HG03045 (cell line): ENCODE measurements at regions not wholly inside any gene's neighbourhood (a gene's known extent, or its start where the extent isn't known, plus 50 kb on each side); places are given as distances from the start of the nearest gene placed in this dataset.
"Not testable (repeated sequence)": the region's sequence is repeated elsewhere in the genome, so short reads cannot be mapped to it uniquely, and the experiment has no call there.

Experiments
- ATAC-seq: cut with Tn5 transposase; IDR thresholded peaks from one replicate; pipeline ENCODE4 v1.9.1; 2021; ENCODE audit warnings: mild to moderate bottlenecking, moderate library complexity; ENCODE audit not compliant: unreplicated experiment

GRCh38 chr6:168916576-168917211 is 337.0 kb downstream of the THBS2 start:
- ATAC-seq: no peak

DNA sequence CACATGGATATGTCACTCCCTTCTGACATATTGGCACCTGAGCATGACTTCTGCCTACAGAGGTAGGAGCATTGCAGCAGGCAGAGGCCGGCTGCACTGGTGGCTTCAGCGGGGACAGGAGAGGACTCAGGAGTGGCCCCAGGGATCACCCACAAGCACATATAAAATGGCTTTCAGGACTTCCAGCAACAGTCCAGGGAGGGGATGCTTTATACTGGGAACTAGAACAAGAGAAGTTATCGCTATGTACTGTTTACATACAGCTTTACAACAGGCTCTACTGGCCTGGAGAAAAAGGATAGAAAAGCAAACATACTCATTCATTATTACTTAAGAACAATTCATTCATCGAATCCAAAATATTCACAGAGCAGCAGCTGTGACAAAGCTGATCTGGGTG is 337.8 kb downstream of the THBS2 start:
- ATAC-seq: no peak

- no peak for ATAC-seq
Measured at GRCh38 chr6:168915242-168915641, 338.4 kb downstream of the THBS2 start.

GRCh38 chr6:168913866-168914469 is 339.7 kb downstream of the THBS2 start:
- no peak for ATAC-seq

DNA sequence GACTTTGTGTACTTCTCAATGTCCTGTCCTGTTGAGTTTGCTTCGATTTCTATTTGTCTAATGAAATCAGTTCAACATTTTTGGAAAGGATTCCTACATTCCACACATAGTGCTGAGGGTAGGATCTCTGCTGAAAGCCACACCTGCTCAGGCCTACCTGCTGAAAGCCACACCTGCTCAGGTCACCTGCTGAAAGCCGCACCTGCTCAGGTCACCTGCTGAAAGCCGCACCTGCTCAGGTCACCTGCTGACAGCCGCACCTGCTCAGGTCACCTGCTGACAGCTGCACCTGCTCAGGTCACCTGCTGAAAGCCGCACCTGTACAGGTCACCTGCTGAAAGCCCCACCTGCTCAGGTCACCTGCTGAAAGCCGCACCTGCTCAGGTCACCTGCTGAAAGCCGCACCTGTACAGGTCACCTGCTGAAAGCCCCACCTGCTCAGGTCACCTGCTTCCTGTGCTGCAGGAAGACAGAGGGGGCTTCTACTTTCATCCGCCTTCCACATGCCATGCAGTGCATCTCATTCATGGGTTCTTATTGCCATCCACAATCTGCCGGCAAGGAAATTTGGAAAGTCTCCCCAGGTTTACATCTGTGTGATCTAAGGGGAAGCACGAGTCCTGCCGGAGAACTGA is 340.3 kb downstream of the THBS2 start:
- ATAC-seq: not testable (repeated sequence)

DNA sequence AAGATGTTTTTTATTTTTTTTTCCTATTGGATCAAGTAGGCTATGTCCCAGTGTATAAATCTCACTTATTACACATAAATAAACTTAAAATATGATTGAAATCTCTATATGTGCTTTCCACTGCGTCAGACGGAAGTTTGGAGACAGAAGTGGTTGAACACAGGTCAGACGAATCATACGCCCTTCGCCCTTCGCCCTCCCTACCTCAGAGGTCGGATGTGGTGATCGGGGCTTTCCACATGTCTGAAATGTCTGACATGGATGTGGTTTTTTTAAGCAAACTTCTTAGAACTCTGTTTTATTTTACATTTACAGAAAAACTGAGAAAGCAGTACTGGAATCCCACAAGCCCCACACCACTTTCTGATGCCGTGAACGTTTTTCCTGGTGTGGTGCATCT is 344.4 kb downstream of the THBS2 start:
- no peak for ATAC-seq

GRCh38 chr6:168908887-168909286 is 344.8 kb downstream of the THBS2 start:
- no peak for ATAC-seq

- ATAC-seq: no peak
Measured at GRCh38 chr6:168908166-168908565, 345.5 kb downstream of the THBS2 start.

DNA sequence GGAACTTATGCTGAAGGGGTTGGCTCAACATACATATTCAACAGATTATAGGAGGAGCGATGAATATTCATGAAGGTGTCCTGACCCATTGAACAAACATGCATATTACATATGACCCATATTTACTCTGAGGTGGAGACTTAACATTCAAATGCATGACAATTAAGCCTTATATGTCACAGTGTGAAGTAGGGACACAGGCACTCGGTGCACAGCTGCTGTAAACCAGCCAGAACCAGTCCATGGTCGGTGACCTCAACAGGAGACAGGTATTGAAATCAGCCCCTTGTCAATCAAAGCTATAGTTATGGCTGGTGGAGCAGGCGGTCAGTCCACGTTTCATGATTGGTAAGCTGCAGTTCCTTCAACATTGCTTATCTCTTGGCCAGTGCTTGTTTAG is 347.3 kb downstream of the THBS2 start:
- ATAC-seq: no peak

- no peak for ATAC-seq
Measured at GRCh38 chr6:168905451-168906090, 348.1 kb downstream of the THBS2 start.

DNA sequence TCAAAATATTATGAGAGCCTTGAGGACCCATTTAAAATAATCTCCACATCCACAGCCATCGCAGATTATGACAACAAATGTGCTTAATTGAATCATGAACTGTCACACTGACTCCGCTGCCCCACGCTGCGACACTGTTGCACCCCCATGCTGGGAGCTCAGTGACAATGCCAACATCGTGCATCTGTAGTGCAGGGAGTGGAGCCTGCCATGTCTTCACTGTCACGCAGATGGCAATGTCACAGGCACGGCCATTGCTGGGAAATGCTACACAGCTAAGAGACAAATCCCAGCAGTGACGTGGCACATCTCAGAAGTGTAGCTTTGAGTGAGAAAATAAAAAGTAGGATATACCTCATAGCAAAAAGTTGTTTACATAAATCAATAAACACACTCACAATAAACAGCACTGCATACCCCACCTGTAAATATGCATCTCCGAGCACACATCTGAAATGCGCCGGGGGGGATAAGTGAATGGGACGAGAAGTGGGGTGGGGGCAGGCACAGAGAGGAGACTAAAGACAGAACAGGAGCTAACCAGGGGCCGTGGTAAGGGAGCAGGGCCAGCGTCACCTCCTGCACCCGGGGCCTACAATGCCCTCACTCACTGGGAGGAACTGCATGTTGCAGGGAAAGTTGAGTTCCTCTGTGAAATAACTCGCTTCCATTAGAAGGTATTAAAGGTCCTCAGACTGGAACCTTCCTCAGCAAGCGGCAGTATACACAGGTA is 349.9 kb downstream of the THBS2 start:
- no peak for ATAC-seq

DNA sequence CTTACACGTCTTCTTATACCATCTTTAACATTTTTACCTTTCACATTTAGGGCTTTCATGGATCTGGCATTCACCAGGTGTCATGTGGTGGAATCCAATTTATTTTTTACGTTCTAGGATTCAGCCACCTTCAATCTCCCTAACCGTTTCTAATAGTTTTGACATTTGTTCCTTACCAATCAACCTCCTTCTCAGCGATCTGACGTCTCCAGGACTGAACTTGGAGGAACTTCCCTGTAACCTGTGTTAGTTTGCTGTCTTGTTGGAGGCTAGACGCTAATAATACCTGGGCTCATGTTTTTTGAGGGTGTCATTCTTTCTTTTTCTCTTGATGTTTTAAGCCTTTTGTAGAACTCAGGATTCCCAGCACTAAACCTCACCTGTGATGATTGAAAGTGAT is 351.6 kb downstream of the THBS2 start:
- ATAC-seq: no peak

- no peak for ATAC-seq
Measured at GRCh38 chr6:168901076-168901475, 352.6 kb downstream of the THBS2 start.

DNA sequence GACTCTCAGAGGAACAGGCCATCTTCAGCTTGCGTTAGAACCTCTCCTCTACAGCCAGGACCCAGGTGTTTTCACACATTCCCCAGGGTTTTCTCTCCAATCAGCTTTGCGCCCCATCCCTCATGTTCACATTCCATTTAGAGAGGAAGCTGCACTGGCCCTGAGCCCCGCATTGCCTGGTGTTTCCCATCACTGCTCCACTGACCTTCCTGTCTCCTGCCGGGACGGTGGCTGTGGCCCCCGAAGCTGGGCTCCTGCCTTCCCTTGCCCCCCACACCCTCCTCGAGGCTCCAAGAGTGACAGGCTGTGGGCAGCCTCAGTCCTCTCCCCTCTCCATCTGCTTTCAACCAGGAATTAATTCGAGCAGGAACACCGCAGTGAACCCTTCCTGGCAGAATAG is 357.3 kb downstream of the THBS2 start:
- ATAC-seq: no peak

DNA sequence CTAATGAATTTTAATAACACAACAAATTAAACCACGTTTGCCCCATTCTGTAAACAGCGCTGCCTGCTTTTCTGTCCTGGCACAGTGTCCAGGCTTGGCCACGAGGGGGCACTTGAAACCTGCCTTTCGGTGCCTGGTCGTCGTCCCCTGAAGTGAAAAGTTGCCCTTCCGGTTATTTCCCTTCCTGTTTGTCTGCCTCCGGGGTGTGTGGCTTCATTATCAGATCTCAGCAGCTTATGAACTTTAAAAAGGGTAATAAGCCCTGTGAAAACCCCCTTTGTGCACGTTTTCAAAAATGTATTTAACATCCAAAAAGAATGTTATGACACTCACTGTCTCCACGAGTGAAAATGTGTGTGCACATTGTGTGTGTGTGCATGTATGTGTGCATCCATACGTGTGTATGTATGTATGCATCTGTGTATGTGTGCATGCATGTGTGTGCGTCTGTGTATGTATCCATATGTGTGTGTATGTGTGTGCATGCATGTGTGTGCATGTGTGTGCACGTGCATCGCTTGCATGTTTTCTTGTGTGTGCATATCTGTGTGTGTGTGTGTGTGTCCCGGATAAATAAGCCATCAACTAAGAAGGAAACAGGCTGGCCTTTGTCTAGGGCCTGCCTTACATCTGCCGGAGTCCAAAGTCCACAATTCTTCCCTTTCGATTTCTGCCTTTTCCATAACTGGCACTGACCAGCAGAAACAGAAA is 358.4 kb downstream of the THBS2 start:
- ATAC-seq: peak; percentile 85

GRCh38 chr6:168892031-168892430 is 361.6 kb downstream of the THBS2 start:
- no peak for ATAC-seq

DNA sequence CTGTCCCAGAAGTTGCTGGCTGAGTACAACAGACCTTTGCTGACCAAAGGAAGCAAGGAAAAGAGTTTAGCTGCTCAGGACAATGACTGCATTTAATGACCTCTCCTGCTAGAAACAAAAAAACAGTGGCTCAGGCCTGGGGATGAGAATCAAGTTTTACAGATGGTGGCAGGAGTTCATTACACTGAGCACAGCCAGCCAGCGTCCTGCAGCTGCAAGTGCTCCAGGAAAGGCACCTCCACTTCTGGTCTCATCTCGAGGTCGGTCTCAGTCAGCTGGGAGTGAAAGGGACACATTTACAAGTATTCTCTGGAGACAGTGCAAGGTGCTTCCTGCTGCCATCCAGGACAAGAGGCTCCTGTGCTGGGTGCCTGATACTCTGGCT is 362.7 kb downstream of the THBS2 start:
- no peak for ATAC-seq

- no peak for ATAC-seq
Measured at GRCh38 chr6:168890306-168890980, 363.2 kb downstream of the THBS2 start.

GRCh38 chr6:168888786-168889345 is 364.8 kb downstream of the THBS2 start:
- no peak for ATAC-seq

GRCh38 chr6:168888102-168888501 is 365.5 kb downstream of the THBS2 start:
- no peak for ATAC-seq
